Astrocyte (in vitro differentiated cells and primary cell): ENCODE measurements at regions not wholly inside any gene's neighbourhood (a gene's known extent, or its start where the extent isn't known, plus 50 kb on each side); places are given as distances from the start of the nearest gene placed in this dataset.
A peak's percentile ranks its signal among the peaks of the same experiment; 100 is the strongest.
"Not testable (repeated sequence)": the region's sequence is repeated elsewhere in the genome, so short reads cannot be mapped to it uniquely, and the experiment has no call there.

Source experiments
- DNase-seq: peaks from one replicate; pipeline ENCODE4 v3.0.0-alpha.2; 2010; ENCODE audit warnings: low read depth
- FAIRE-seq: peaks from 2 replicates; lab custom pipeline; 2011; peaks lifted over from hg19 to GRCh38; lab: Jason Lieb, UNC
- H2AFZ ChIP-seq: 2 replicates; pipeline ENCODE4 v1.6.0; 2012; ENCODE audit warnings: low read depth, low read length, inconsistent platforms
- H3K27ac ChIP-seq: 2 replicates; pipeline ENCODE4 v1.5.1; 2011; ENCODE audit warnings: low read depth, low read length, inconsistent platforms
- H3K27me3 ChIP-seq: 2 replicates; pipeline ENCODE4 v1.6.0; 2011; ENCODE audit warnings: low read length, inconsistent platforms; ENCODE audit not compliant: insufficient read depth
- H3K36me3 ChIP-seq: 2 replicates; pipeline ENCODE4 v1.5.1; 2011; ENCODE audit warnings: low read length, inconsistent platforms; ENCODE audit not compliant: insufficient read depth
- H3K4me1 ChIP-seq: 2 replicates; pipeline ENCODE4 v1.5.1; 2011; ENCODE audit warnings: low read length, inconsistent platforms; ENCODE audit not compliant: insufficient read depth
- H3K4me2 ChIP-seq: 2 replicates; pipeline ENCODE4 v1.6.0; 2012; ENCODE audit warnings: low read length, inconsistent platforms
- H3K4me3 ChIP-seq: 2 replicates; pipeline ENCODE4 v1.5.1; 2011; ENCODE audit warnings: low read depth, mild to moderate bottlenecking, low read length, inconsistent platforms; ENCODE audit not compliant: insufficient read depth
- H3K79me2 ChIP-seq: 2 replicates; pipeline ENCODE4 v1.6.0; 2012; ENCODE audit warnings: mild to moderate bottlenecking, low read length, inconsistent platforms; ENCODE audit not compliant: insufficient read depth
- H3K9ac ChIP-seq: 2 replicates; pipeline ENCODE4 v1.6.0; 2012; ENCODE audit warnings: mild to moderate bottlenecking, low read length, inconsistent platforms
- H3K9me3 ChIP-seq: 2 replicates; pipeline ENCODE4 v1.5.1; 2012; ENCODE audit warnings: low read depth, mild to moderate bottlenecking, low read length, inconsistent platforms; ENCODE audit not compliant: insufficient read depth
- H4K20me1 ChIP-seq: 2 replicates; pipeline ENCODE4 v1.6.0; 2012; ENCODE audit warnings: low read length, inconsistent platforms; ENCODE audit not compliant: insufficient read depth
- H3K27ac Mint-ChIP-seq: one replicate; pipeline ENCODE4 v1.8.0; 2021; ENCODE audit warnings: mild to moderate bottlenecking, mixed read lengths; ENCODE audit not compliant: unreplicated experiment
- H3K27me3 Mint-ChIP-seq: one replicate; pipeline ENCODE4 v1.8.0; 2021; ENCODE audit warnings: low read depth, mixed read lengths; ENCODE audit not compliant: unreplicated experiment
- H3K36me3 Mint-ChIP-seq: one replicate; pipeline ENCODE4 v1.8.0; 2021; ENCODE audit warnings: low read depth, mixed read lengths; ENCODE audit not compliant: unreplicated experiment
- H3K4me1 Mint-ChIP-seq: one replicate; pipeline ENCODE4 v1.8.0; 2021; ENCODE audit warnings: low read depth, mixed read lengths; ENCODE audit not compliant: unreplicated experiment
- H3K4me3 Mint-ChIP-seq: one replicate; pipeline ENCODE4 v1.8.0; 2021; ENCODE audit warnings: mild to moderate bottlenecking, moderate library complexity, mixed read lengths; ENCODE audit not compliant: unreplicated experiment
- H3K9me3 Mint-ChIP-seq: one replicate; pipeline ENCODE4 v1.8.0; 2021; ENCODE audit warnings: mild to moderate bottlenecking, mixed read lengths; ENCODE audit not compliant: unreplicated experiment
- CTCF ChIP-seq: IDR thresholded peaks from 2 replicates; pipeline ENCODE4 v1.5.1; 2011; ENCODE audit warnings: low read depth, mild to moderate bottlenecking, inconsistent platforms, low read length, moderate library complexity; ENCODE audit not compliant: insufficient read depth
- EZH2 ChIP-seq: IDR thresholded peaks from 2 replicates; pipeline ENCODE4 v1.6.1; 2012; ENCODE audit warnings: mild to moderate bottlenecking, low read length, inconsistent platforms; ENCODE audit not compliant: insufficient read depth

DNA sequence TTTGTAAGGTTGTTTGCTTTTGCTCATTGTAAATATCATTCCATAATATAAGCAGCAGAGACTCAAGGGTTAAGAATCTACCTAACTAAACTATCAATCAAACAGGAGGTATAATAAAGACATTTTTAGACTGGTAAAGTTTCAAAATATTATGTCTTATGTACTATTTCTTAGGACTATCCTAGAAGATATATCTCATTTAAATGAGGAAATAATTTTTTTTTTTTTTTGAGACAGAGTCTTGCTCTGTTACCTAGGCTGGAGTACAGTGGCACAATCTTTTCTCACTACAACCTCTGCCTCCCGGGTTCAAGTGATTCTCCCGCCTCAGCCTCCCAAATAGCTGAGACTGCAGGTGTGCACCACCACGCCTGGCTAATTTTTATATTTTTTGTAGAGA lies 80.9 kb upstream of the PARD3 start:
- Mint-ChIP-seq H3K4me3 (no peak overlapping the region), H3K27ac (no peak overlapping the region), H3K9me3 (no peaks in the 10 kb centered on the region), H3K27me3 (peaks cover 14% of the 10 kb centered on the region), H3K36me3 (no peaks in the 10 kb centered on the region), H3K4me1 (no peaks in the 10 kb centered on the region)
- Histone ChIP-seq H3K4me2 (no peak overlapping the region), H3K27ac (no peak overlapping the region), H3K4me1 (no peaks in the 10 kb centered on the region), H3K9ac (no peak overlapping the region), H2AFZ (no peak overlapping the region), H4K20me1 (no peaks in the 10 kb centered on the region), H3K27me3 (no peaks in the 10 kb centered on the region), H3K36me3 (no peaks in the 10 kb centered on the region), H3K79me2 (no peaks in the 10 kb centered on the region), H3K4me3 (no peak overlapping the region), H3K9me3 (no peaks in the 10 kb centered on the region)
- FAIRE-seq (no peak), DNase-seq (no peak)
- no peak for TF ChIP-seq CTCF
- no peak for TF ChIP-seq EZH2

- not testable (repeated sequence) for H3K27ac ChIP-seq, H3K4me3 ChIP-seq, H4K20me1 ChIP-seq, DNase-seq, H3K4me1 Mint-ChIP-seq, H2AFZ ChIP-seq, H3K27ac Mint-ChIP-seq, H3K36me3 ChIP-seq, H3K9ac ChIP-seq, H3K9me3 Mint-ChIP-seq, H3K79me2 ChIP-seq, FAIRE-seq, H3K4me3 Mint-ChIP-seq, H3K36me3 Mint-ChIP-seq, H3K27me3 ChIP-seq, H3K4me1 ChIP-seq, H3K9me3 ChIP-seq, H3K4me2 ChIP-seq
- H3K27me3 Mint-ChIP-seq, result peaks cover 16% of the 10 kb centered on the region
Measured at GRCh38 chr10:34895046-34895445, 80.0 kb upstream of the PARD3 start.

DNA sequence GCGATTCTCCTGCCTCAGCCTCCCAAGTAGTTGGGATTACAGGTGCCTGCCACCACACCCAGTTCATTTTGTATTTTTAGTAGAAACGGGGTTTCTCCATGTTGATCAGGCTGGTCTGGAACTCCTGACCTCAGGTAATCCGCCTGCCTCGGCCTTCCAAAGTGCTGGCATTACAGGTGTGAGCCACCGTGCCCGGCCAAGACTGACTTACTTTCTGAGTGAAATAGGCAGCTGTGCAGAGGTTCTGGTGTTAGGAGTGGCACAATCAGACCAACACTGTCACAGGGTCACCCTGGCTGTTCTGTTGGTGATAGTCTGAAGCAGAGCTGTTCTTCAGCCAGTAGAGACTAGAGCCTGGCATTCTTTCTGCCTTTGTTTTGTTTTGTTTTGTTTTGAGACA lies 77.4 kb upstream of the PARD3 start:
- FAIRE-seq, result not testable (repeated sequence)

GRCh38 chr10:34890939-34891338 lies 75.8 kb upstream of the PARD3 start:
- FAIRE-seq (no peak), DNase-seq (no peak)
- no peaks in the 10 kb centered on the region for H3K36me3 ChIP-seq
- no peaks in the 10 kb centered on the region for H4K20me1 ChIP-seq
- Mint-ChIP-seq H3K27me3 (peaks cover 15% of the 10 kb centered on the region), H3K9me3 (no peaks in the 10 kb centered on the region), H3K4me3 (no peak overlapping the region), H3K27ac (no peak overlapping the region), H3K36me3 (no peaks in the 10 kb centered on the region), H3K4me1 (peaks cover 1% of the 10 kb centered on the region)
- H3K4me1 ChIP-seq, result no peaks in the 10 kb centered on the region
- TF ChIP-seq EZH2, result no peak
- TF ChIP-seq CTCF, result no peak
- H3K4me3 ChIP-seq, result no peak overlapping the region
- no peak overlapping the region for H3K9ac ChIP-seq
- no peaks in the 10 kb centered on the region for H3K9me3 ChIP-seq
- H2AFZ ChIP-seq, result peak overlapping the region; percentile 24
- no peak overlapping the region for H3K4me2 ChIP-seq
- no peaks in the 10 kb centered on the region for H3K79me2 ChIP-seq
- no peak overlapping the region for H3K27ac ChIP-seq
- no peaks in the 10 kb centered on the region for H3K27me3 ChIP-seq

More for the DNA sequence above, 77.4 kb upstream of the PARD3 start:
- H3K36me3 Mint-ChIP-seq, H3K79me2 ChIP-seq, H3K4me1 ChIP-seq, H2AFZ ChIP-seq, H3K4me3 Mint-ChIP-seq, H3K9me3 ChIP-seq, H3K36me3 ChIP-seq, H3K27ac Mint-ChIP-seq, H3K27ac ChIP-seq, H3K27me3 ChIP-seq, H3K4me1 Mint-ChIP-seq, H3K9me3 Mint-ChIP-seq, H3K4me3 ChIP-seq, H4K20me1 ChIP-seq, H3K9ac ChIP-seq, DNase-seq, H3K4me2 ChIP-seq: not testable (repeated sequence)
- peaks cover 15% of the 10 kb centered on the region for H3K27me3 Mint-ChIP-seq
